ENCODE measurements at regions not wholly inside any gene's neighbourhood (a gene's known extent, or its start where the extent isn't known, plus 50 kb on each side); places are given as distances from the start of the nearest gene placed in this dataset.

DNA sequence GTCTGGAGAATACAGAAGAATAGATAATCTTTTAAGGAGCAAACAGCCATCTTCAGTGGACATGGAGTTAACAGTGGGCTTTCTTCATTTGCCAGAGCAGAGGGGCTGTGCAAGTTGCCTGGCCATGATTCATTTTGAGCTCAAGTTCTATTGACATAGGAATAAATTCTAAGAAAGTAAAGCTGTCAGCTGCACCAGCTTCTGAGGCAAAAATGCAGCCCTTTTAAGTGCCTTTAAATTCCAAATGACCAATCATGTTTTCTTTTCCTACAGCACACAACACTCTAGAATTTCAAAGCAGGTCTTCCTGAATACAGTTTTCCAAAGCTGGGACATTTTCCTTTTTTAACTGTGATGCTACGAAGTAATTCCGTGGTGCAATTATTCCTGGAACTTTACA lies 246.4 kb upstream of the NT5C1B start:
- Histone ChIP-seq H3K4me3 (ENCODE audit: low read length) (no peak overlapping the region), H3F3A (ENCODE audit: control insufficient read depth, insufficient read depth) (no peaks in the 10 kb centered on the region), H3K4me1 (ENCODE audit: control insufficient read depth, low read length) (no peaks in the 10 kb centered on the region), H3K27ac (ENCODE audit: low read depth, low read length) (no peak overlapping the region), H4K20me1 (ENCODE audit: control insufficient read depth, insufficient read depth, low read depth, low read length) (no peaks in the 10 kb centered on the region), H3K27me3 (ENCODE audit: control insufficient read depth, low read length) (no peaks in the 10 kb centered on the region), H3K9me2 (replicated peaks; ENCODE audit: control insufficient read depth, low read length) (no peaks in the 10 kb centered on the region), H3K9me3 (ENCODE audit: control insufficient read depth, insufficient read depth, low read length) (no peaks in the 10 kb centered on the region), H3K36me3 (ENCODE audit: control insufficient read depth, low read length) (no peaks in the 10 kb centered on the region), H3K4me2 (ENCODE audit: low read length) (no peak overlapping the region), H3K79me2 (ENCODE audit: control insufficient read depth, low read length) (no peaks in the 10 kb centered on the region)
- TF ChIP-seq EZH2phosphoT487 (IDR thresholded peaks at IDR 0.05; ENCODE audit: borderline replicate concordance, low read length): no peak
- TF ChIP-seq, protein P1, sequence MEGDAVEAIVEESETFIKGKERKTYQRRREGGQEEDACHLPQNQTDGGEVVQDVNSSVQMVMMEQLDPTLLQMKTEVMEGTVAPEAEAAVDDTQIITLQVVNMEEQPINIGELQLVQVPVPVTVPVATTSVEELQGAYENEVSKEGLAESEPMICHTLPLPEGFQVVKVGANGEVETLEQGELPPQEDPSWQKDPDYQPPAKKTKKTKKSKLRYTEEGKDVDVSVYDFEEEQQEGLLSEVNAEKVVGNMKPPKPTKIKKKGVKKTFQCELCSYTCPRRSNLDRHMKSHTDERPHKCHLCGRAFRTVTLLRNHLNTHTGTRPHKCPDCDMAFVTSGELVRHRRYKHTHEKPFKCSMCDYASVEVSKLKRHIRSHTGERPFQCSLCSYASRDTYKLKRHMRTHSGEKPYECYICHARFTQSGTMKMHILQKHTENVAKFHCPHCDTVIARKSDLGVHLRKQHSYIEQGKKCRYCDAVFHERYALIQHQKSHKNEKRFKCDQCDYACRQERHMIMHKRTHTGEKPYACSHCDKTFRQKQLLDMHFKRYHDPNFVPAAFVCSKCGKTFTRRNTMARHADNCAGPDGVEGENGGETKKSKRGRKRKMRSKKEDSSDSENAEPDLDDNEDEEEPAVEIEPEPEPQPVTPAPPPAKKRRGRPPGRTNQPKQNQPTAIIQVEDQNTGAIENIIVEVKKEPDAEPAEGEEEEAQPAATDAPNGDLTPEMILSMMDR (IDR thresholded peaks at IDR 0.05; ENCODE audit: low read depth, low read length, poor library complexity, severe bottlenecking): no peak

- H3K36me3 ChIP-seq (ENCODE audit: control insufficient read depth, low read length): no peaks in the 10 kb centered on the region
- no peaks in the 10 kb centered on the region for H3K9me3 ChIP-seq (ENCODE audit: control insufficient read depth, insufficient read depth, low read length)
- no peak overlapping the region for H3K4me2 ChIP-seq (ENCODE audit: low read length)
- H3K79me2 ChIP-seq (ENCODE audit: control insufficient read depth, low read length): no peaks in the 10 kb centered on the region
- H3K27ac ChIP-seq (ENCODE audit: low read depth, low read length): no peak overlapping the region
- H3K4me3 ChIP-seq (ENCODE audit: low read length): no peak overlapping the region
- H3F3A ChIP-seq (ENCODE audit: control insufficient read depth, insufficient read depth): no peaks in the 10 kb centered on the region
- no peaks in the 10 kb centered on the region for H3K9me2 ChIP-seq (replicated peaks; ENCODE audit: control insufficient read depth, low read length)
- no peaks in the 10 kb centered on the region for H4K20me1 ChIP-seq (ENCODE audit: control insufficient read depth, insufficient read depth, low read depth, low read length)
- no peaks in the 10 kb centered on the region for H3K27me3 ChIP-seq (ENCODE audit: control insufficient read depth, low read length)
- no peaks in the 10 kb centered on the region for H3K4me1 ChIP-seq (ENCODE audit: control insufficient read depth, low read length)
- no peak for TF ChIP-seq EZH2phosphoT487 (IDR thresholded peaks at IDR 0.05; ENCODE audit: borderline replicate concordance, low read length)
- TF ChIP-seq, protein P1 (IDR thresholded peaks at IDR 0.05; ENCODE audit: low read depth, low read length, poor library complexity, severe bottlenecking): no peak
These were observed 245.0 kb upstream of the NT5C1B start for GRCh38 chr2:18834341-18834740.

DNA sequence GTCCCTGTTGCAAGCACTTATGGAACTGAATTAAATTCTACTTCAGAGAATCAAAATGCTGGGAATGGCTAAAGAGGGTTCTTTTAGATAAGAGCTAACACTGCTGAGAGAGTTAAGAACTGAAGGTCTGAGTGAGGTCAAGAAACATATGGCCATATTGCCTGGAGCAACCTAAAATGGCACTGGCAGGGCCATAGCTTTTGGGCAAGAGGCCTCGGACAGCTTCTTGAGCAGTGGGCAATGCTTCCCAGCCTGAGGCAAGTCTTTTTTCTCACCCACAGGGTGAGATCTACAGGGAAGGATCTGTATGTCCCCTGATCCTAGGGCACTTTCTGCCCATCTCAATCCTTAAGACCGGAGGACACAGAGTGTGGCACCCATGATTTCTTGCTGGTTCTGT lies 244.6 kb upstream of the NT5C1B start:
- no peaks in the 10 kb centered on the region for H3K9me3 ChIP-seq (ENCODE audit: control insufficient read depth, insufficient read depth, low read length)
- H3K4me1 ChIP-seq (ENCODE audit: control insufficient read depth, low read length): no peaks in the 10 kb centered on the region
- no peak overlapping the region for H3K4me2 ChIP-seq (ENCODE audit: low read length)
- H3K36me3 ChIP-seq (ENCODE audit: control insufficient read depth, low read length): no peaks in the 10 kb centered on the region
- no peaks in the 10 kb centered on the region for H4K20me1 ChIP-seq (ENCODE audit: control insufficient read depth, insufficient read depth, low read depth, low read length)
- H3K79me2 ChIP-seq (ENCODE audit: control insufficient read depth, low read length): no peaks in the 10 kb centered on the region
- no peaks in the 10 kb centered on the region for H3K27me3 ChIP-seq (ENCODE audit: control insufficient read depth, low read length)
- H3K4me3 ChIP-seq (ENCODE audit: low read length): no peak overlapping the region
- TF ChIP-seq, protein P1 (IDR thresholded peaks at IDR 0.05; ENCODE audit: low read depth, low read length, poor library complexity, severe bottlenecking): no peak
- no peak for TF ChIP-seq EZH2phosphoT487 (IDR thresholded peaks at IDR 0.05; ENCODE audit: borderline replicate concordance, low read length)
- H3K9me2 ChIP-seq (replicated peaks; ENCODE audit: control insufficient read depth, low read length): no peaks in the 10 kb centered on the region
- no peak overlapping the region for H3K27ac ChIP-seq (ENCODE audit: low read depth, low read length)
- H3F3A ChIP-seq (ENCODE audit: control insufficient read depth, insufficient read depth): no peaks in the 10 kb centered on the region

Data from DOHH2 (cell line).